ENCODE measurements at regions not wholly inside any gene's neighbourhood (a gene's known extent, or its start where the extent isn't known, plus 50 kb on each side); places are given as distances from the start of the nearest gene placed in this dataset.

GRCh38 chr16:5450409-5451104 lies 353.0 kb upstream of the EEF2KMT start:
- TF ChIP-seq POLR2A (IDR thresholded peaks at IDR 0.05; ENCODE audit: low read depth, low read length) (no peak), POLR2AphosphoS5 (IDR thresholded peaks at IDR 0.05; ENCODE audit: low read depth, low read length) (no peak), TAF1 (IDR thresholded peaks at IDR 0.05; ENCODE audit: borderline replicate concordance, low read depth, low read length) (no peak)

Measured in GM12892 (cell line).